ENCODE measurements at regions not wholly inside any gene's neighbourhood (a gene's known extent, or its start where the extent isn't known, plus 50 kb on each side); places are given as distances from the start of the nearest gene placed in this dataset.

DNA sequence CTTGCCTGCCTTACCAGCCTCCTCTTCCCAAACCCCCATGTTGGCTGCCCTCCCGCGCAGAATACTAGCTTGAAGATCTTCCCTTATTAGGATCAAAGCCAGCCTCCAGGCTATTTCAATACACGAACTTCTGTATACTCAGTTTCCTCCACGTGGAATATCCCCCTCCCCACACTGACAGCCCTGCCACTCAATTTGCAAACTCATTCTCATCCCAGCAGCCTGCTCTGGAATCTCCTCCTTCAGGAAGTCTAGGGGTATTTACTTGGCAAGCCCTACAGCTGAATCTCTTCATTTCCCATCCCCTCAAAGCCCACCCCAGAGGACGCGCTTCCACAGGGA, 157.0 kb upstream of the SMIM23 start:
- no peak for TF ChIP-seq POLR2AphosphoS5 (IDR thresholded peaks at IDR 0.05)
- TF ChIP-seq, protein P1, sequence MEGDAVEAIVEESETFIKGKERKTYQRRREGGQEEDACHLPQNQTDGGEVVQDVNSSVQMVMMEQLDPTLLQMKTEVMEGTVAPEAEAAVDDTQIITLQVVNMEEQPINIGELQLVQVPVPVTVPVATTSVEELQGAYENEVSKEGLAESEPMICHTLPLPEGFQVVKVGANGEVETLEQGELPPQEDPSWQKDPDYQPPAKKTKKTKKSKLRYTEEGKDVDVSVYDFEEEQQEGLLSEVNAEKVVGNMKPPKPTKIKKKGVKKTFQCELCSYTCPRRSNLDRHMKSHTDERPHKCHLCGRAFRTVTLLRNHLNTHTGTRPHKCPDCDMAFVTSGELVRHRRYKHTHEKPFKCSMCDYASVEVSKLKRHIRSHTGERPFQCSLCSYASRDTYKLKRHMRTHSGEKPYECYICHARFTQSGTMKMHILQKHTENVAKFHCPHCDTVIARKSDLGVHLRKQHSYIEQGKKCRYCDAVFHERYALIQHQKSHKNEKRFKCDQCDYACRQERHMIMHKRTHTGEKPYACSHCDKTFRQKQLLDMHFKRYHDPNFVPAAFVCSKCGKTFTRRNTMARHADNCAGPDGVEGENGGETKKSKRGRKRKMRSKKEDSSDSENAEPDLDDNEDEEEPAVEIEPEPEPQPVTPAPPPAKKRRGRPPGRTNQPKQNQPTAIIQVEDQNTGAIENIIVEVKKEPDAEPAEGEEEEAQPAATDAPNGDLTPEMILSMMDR (IDR thresholded peaks at IDR 0.05), result no peak

Measured in suprapubic skin (tissue), 3 donors.